Bronchial epithelial cell (primary cell): ENCODE measurements at regions not wholly inside any gene's neighbourhood (a gene's known extent, or its start where the extent isn't known, plus 50 kb on each side); places are given as distances from the start of the nearest gene placed in this dataset.

Source experiments
- DNase-seq: peaks from one replicate; pipeline ENCODE4 v3.0.0-alpha.2; 2010; ENCODE audit warnings: low read depth
- FAIRE-seq: peaks from 2 replicates; lab custom pipeline; 2011; peaks lifted over from hg19 to GRCh38; lab: Jason Lieb, UNC
- H3K27me3 ChIP-seq: 2 replicates; pipeline ENCODE4 v1.5.1; 2011; ENCODE audit warnings: low read length; ENCODE audit not compliant: control insufficient read depth, insufficient read depth
- H3K36me3 ChIP-seq: 2 replicates; pipeline ENCODE4 v1.5.1; 2011; ENCODE audit warnings: low read length; ENCODE audit not compliant: control insufficient read depth, insufficient read depth
- H3K4me3 ChIP-seq: 2 replicates; pipeline ENCODE4 v1.5.1; 2011; ENCODE audit warnings: mild to moderate bottlenecking, low read depth, low read length, control low read depth
- TF ChIP-seq, protein P1 (sequence below): IDR thresholded peaks from 2 replicates; pipeline ENCODE4 v1.5.1; 2011; ENCODE audit warnings: mild to moderate bottlenecking, moderate library complexity, low read length, control low read depth, inconsistent platforms; ENCODE audit not compliant: insufficient read depth, severe bottlenecking

DNA sequence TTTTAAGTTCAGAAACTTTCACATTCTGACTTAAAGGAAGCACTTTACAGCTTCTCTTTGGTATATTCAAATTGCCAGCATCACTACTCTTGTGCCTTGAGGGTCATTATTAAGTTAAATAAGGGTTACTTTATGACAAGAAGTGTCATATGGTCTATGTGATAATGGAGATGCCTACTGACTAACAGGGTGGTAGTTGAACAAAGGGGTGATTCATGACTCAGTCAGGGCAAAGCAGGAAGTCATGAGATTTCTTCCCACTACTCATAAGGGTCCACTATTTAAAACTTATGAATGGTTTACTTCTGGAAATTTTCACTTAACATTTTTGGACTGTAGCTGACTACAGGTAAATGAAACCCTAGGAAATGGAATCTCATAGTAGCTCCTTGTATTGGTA lies 938.3 kb upstream of the PTPRD start:
- Histone ChIP-seq H3K27me3 (no peaks in the 10 kb centered on the region), H3K4me3 (no peak overlapping the region), H3K36me3 (no peaks in the 10 kb centered on the region)
- FAIRE-seq (no peak), DNase-seq (peak; percentile 10)
- TF ChIP-seq, protein P1, sequence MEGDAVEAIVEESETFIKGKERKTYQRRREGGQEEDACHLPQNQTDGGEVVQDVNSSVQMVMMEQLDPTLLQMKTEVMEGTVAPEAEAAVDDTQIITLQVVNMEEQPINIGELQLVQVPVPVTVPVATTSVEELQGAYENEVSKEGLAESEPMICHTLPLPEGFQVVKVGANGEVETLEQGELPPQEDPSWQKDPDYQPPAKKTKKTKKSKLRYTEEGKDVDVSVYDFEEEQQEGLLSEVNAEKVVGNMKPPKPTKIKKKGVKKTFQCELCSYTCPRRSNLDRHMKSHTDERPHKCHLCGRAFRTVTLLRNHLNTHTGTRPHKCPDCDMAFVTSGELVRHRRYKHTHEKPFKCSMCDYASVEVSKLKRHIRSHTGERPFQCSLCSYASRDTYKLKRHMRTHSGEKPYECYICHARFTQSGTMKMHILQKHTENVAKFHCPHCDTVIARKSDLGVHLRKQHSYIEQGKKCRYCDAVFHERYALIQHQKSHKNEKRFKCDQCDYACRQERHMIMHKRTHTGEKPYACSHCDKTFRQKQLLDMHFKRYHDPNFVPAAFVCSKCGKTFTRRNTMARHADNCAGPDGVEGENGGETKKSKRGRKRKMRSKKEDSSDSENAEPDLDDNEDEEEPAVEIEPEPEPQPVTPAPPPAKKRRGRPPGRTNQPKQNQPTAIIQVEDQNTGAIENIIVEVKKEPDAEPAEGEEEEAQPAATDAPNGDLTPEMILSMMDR, result no peak

DNA sequence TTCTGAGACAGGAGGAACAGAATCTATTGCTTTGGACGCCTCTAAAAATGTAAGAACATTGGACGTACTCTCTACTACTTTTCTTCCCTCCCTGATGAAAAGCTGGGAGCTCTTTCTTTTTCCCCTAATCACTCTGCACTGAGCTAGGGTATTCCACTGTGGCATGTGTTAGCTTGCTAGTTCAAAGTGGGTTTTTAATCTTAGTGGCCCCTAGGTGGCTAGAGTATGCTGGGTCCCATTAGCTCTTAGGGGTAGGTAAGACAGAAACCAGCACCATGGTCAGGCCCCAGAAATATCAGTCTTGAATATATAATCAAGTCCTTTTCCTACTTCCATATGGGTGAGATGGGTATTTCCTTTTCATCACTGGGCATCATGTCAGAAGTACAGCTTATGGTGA lies 945.2 kb upstream of the PTPRD start:
- FAIRE-seq (no peak), DNase-seq (no peak)
- no peaks in the 10 kb centered on the region for H3K36me3 ChIP-seq
- no peaks in the 10 kb centered on the region for H3K27me3 ChIP-seq
- TF ChIP-seq, protein P1, result no peak
- no peak overlapping the region for H3K4me3 ChIP-seq

DNA sequence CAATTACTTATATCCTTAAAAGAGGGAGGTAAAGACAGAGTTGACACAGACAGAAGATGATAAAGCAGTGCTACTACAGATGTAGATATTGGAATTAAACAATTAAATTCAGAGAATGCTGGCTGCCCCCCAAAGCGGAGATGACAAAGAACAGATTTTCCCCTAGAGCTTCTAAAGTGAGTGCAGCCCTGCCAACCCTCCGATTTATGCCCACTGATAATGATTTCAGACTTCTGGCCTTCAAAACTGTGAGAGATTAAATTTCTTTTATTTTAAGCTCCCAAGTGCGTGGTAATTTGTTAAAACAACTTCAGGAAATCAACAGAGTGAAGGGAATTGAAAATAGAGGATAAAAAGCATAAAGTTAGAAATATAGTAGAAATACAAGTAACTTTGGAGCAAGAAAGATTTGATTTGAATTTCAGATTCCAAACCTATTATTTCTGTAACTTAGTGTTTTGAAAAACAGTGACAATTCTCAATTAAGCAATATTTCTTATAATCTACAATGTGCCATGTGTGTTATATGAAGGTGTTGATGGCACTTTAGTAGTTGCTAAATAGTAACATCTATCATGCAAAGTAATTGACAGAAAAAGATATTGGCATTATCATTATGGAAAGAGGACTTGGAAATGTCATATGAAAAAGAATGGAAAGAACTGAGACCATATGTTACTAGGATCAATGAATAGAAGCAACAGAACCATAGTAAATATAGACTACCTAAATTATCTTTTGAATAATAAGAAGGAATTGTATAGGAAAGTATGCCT lies 946.4 kb upstream of the PTPRD start:
- Histone ChIP-seq H3K36me3 (no peaks in the 10 kb centered on the region), H3K4me3 (no peak overlapping the region), H3K27me3 (no peaks in the 10 kb centered on the region)
- FAIRE-seq (no peak), DNase-seq (no peak)
- TF ChIP-seq, protein P1, result no peak

DNA sequence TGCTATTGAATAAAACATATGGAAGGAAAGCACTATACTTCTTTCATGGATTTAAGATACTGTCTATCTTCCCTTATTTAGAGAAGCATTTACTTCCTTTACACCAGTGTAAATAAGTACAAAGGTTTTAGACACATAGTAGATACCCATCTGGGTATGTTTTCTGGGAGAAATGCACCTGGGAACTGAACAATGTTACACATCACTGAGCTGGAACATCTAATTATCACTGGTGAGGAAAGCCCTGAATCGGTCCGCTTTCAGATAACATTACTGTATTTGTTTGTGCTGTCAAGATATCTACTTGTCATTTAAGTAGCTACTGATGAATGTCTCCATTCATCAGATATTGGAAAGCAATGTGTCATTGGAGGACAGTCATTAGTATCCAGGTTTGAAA lies 964.7 kb upstream of the PTPRD start:
- TF ChIP-seq, protein P1, result no peak
- DNase-seq (no peak), FAIRE-seq (no peak)
- Histone ChIP-seq H3K36me3 (no peaks in the 10 kb centered on the region), H3K4me3 (no peak overlapping the region), H3K27me3 (no peaks in the 10 kb centered on the region)

DNA sequence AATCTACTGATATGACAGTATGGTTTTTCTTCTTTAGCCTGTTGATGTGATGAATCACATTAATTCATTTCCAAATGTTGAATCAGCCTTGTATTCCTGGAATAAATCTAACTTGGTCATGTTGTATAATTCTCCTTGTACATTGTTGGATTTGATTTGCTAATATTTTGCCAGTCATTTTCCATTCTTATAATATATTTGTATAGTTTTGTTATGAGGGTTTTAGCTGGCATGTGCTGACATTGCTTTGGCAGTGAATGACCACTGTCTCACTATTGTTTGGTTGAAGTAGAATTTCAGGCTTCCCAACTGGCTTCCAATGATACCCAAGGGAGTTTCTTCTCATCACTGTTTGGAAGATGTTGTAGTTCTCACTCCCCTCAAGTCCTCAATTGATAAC lies 983.0 kb upstream of the PTPRD start:
- Histone ChIP-seq H3K4me3 (no peak overlapping the region), H3K27me3 (no peaks in the 10 kb centered on the region), H3K36me3 (no peaks in the 10 kb centered on the region)
- TF ChIP-seq, protein P1, result no peak
- FAIRE-seq, result no peak
- DNase-seq, result peak; percentile 0

DNA sequence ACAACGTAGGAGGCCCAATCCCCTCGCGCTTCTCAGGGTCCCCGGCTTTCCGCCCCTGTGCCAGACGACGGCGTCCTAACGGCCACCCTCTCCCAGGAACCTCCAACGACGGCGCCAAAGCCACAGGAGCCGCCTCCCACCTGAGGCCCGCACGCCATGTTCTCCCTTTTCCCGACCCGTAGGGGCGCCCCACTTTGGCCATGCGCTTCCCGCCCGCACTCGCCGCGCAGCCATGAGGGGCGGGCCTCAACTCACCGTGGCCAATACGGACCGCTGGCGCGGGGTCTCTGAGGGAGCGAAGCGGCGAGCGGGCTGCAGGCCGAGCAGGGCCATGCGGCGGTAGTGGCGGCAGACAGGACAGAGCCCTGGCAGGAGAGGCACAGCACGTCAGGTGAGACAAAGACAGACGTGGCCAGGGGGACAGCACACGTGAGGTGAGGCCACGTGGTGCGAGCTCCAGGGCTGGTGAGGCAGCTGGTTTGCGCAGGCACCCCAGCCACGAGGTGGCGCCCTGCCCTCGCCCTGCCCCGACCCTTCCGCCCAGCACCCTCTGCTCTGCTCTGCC lies 1005.5 kb upstream of the PTPRD start:
- no peaks in the 10 kb centered on the region for H3K36me3 ChIP-seq
- H3K27me3 ChIP-seq, result no peaks in the 10 kb centered on the region
- TF ChIP-seq, protein P1, result no peak
- FAIRE-seq (no peak), DNase-seq (no peak)
- no peak overlapping the region for H3K4me3 ChIP-seq
